Endothelial cell of hepatic sinusoid (primary cell): ENCODE measurements at regions not wholly inside any gene's neighbourhood (a gene's known extent, or its start where the extent isn't known, plus 50 kb on each side); places are given as distances from the start of the nearest gene placed in this dataset.
"Not testable (repeated sequence)": the region's sequence is repeated elsewhere in the genome, so short reads cannot be mapped to it uniquely, and the experiment has no call there.

ENCODE experiments used
- in situ Hi-C: cut with HindIII; loops from 2 replicates; pipeline ENCODE4 v1.10.0; 2017; ENCODE audit warnings: low sequenced_read_pairs

GRCh38 chr15:31647337-31647826 is 320.7 kb downstream of the KLF13 start:
- in situ Hi-C loops: not testable (repeated sequence)

- in situ Hi-C loops: not testable (repeated sequence)
Measured at GRCh38 chr15:31649634-31650033, 323.0 kb downstream of the KLF13 start.

DNA sequence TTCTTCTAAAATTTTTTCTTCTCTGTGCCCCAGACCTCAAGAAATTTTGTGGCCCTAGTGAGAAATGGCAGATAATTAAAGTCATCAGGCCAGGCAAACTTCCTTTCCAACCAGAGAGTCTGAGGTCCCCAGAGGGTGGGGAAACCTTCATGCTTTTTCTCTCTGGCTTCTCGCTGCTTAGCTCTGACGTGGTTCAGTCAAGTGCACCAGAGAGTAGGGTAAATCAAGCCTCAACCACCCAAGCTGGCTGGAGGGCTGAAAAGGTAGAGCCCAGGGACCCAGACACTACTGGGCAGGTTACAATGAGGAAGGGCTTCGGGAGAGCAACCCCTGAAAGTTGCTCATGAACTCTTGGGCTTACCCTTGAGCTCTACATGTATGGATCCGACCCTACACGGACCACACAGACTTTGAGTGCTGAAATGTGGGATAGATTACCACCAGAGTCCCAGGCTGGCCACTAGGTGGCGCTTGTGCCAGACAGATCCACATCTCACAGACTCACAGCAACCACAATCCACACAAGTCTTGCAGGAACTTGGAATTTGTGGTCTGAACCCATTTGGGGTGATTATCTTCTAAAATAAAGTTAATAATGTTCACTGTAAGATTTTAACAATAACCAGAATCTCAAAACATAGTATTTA is 323.5 kb downstream of the KLF13 start:
- in situ Hi-C loops: not testable (repeated sequence)

DNA sequence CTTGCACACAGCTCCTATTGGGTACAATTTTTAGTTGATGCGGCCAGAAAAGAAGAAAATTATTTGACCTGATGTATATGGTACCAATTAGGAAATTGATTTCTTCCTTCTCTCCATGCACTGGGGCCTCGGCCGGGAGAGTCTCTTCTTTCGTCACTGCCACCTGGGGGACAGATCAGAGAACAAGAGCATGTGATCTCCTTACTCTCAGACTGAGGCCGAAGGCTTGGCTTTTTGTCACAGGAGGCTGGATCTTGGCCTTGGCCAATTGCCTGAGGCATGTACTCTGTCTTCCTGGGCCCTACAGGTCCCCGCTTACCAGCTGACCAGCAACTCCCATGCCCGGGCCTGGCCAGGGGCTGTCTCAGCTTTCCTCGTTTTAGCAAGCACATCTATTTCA is 330.3 kb downstream of the KLF13 start:
- in situ Hi-C loops: not testable (repeated sequence)

DNA sequence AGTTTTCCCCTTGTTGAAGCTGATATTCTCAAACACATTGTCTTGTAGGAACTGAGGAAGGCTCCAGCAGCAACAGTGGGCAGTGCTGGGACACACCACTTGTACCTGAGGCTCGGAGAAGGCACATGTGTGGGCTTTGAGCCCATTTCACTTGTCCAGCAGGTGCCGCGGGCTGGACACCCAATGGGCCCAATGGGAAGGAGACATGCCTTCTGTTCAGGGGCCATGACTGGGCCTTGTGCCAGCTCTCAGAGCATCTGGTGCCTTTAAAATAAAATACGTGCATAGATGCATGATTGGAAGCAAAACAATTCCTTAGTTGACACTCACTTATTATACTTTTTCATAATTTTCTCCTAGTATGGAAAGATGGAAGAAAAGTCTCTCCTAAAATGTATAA is 334.2 kb downstream of the KLF13 start:
- in situ Hi-C loops: no loop called here

DNA sequence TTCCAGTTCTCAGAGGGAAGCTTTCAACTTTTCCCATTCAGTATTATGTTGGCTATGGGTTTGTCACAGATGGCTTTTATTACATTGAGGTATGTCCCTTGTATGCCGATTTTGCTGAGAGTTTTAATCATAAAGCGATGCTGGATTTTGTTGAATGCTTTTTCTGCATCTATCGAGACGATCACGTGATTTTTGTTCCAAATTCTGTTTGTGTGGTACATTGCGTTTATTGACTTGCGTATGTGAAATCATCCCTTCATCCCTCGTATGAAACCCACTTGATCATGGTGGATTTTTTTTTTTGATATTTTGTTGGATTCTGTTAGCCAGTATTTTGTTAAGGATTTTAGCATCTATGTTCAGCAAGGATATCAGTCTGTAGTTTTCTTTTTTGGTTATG is 339.1 kb downstream of the KLF13 start:
- in situ Hi-C loops: not testable (repeated sequence)

GRCh38 chr15:31669158-31669908 is 342.7 kb downstream of the KLF13 start:
- in situ Hi-C loops: not testable (repeated sequence)

DNA sequence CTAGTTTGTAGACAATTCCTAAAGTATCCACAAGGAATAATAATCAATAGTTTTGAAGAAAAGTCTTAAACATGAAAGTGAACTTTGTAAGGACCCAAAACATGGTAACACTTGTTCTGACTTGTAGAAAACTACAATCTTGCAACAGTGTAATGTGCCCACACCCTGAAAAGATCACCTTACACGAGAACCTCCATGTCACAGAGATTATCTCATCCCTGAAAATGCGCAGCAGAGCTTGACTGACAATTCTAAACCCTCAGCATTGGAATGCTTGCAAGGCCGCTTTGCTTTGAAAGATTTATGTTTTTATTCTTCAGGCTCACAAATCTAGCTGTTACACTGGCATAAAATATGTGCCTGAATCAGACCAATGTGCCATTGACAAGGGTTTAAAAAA is 346.6 kb downstream of the KLF13 start:
- in situ Hi-C loops: not testable (repeated sequence)

- in situ Hi-C loops: not testable (repeated sequence)
Measured at GRCh38 chr15:31681529-31682259, 348.6 kb upstream of the CHRNA7 start.

DNA sequence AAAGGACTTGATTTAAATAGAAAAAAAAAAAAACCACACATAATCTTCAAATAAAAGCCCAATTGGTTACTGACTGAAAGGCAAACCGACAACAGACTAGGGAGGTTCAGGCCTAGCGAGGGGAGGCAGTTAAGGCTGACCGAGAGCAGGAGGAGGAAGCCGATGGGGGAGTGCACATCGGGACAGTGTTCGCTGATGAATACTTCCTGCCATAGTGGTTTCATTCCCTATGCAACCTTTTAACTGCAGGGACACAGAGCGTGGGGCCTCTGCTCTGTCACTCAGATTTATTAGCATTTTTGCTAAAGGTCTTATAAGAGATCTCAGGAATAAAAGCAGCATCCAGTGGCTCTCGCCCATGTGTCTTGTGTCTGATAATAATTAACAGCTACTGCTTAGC is 343.2 kb upstream of the CHRNA7 start:
- in situ Hi-C loops: not testable (repeated sequence)

GRCh38 chr15:31696509-31696908 is 333.8 kb upstream of the CHRNA7 start:
- in situ Hi-C loops: not testable (repeated sequence)

DNA sequence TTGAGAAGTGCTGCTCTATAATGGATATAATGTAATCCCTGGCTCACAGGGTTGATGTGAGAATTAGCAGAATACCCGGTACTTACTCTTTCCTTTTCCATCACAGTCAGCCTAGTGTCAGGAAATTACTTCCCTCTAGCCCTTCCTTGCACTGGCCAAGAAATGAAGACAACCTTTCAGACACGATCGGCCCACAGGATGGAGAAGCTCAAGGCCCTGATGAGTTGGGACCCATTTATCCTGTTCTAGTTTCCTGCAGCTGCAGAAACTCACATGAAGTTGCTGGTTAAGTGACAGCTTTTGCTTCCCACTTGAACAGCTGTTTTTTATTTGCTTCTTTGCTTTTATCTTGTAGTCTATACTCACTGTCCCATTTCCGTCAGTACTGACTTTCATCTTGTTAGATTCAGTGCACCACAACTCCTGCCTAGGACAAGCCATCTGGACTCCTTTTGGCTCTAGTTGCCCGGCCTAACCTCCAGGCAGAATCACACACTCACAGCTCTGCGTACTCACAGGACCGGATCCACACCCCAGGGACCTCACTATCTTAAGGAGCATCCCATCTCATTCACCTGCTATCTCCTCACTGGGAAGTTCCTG is 325.1 kb upstream of the CHRNA7 start:
- in situ Hi-C loops: not testable (repeated sequence)

- in situ Hi-C loops: not testable (repeated sequence)
Measured at GRCh38 chr15:31707944-31708702, 322.2 kb upstream of the CHRNA7 start.

DNA sequence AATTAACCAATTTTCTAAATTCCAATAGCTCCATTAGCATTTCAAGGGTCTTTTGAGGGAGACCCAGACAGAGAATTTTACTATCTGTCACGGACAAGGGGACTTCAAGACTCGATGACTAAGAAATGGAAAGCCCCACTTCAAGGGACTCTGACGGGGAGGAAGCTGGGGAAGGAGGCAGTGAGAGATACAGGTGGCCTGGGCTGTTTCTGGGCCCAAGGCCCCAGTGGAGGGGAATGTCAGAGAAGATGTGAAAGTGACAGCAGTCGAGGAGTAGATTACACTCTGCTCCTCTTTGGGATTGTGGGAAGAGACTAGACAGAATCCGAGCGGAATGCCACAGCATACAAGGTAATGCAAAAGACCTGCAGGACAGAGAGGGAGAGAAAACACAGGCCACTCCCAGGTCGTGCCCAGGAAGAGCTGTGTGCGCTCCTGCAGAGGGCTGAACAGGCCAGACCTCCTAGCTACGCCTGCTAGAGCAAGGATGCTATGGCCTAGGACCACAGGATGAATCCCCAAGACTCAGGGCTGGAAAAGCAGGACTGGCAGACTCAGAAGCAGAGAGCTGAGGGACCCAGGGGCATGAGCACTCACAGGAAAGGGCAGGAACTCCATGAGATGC is 321.5 kb upstream of the CHRNA7 start:
- in situ Hi-C loops: not testable (repeated sequence)

- in situ Hi-C loops: not testable (repeated sequence)
Measured at GRCh38 chr15:31709479-31709878, 320.8 kb upstream of the CHRNA7 start.

GRCh38 chr15:31710806-31711205 is 319.5 kb upstream of the CHRNA7 start:
- in situ Hi-C loops: not testable (repeated sequence)

DNA sequence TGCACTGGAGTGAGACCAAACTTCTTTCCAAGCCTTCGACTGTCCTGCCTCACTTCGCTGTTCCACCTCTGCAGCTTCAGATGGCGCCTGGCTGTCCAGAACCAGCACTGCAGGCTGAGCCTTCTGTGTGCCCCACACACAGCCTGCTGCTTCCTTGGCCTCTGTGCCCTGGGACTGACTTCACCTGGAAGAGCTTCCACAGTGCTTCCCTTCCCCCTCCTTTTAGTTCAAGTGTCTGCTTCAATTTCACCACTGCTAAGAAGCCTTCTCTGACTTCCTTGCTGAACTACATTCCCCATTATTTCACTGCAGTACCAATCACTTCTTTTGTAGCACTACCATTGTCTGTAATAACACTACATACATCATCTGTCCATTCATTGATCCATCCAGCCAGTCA is 315.1 kb upstream of the CHRNA7 start:
- in situ Hi-C loops: not testable (repeated sequence)

GRCh38 chr15:31718625-31719024 is 311.7 kb upstream of the CHRNA7 start:
- in situ Hi-C loops: not testable (repeated sequence)

DNA sequence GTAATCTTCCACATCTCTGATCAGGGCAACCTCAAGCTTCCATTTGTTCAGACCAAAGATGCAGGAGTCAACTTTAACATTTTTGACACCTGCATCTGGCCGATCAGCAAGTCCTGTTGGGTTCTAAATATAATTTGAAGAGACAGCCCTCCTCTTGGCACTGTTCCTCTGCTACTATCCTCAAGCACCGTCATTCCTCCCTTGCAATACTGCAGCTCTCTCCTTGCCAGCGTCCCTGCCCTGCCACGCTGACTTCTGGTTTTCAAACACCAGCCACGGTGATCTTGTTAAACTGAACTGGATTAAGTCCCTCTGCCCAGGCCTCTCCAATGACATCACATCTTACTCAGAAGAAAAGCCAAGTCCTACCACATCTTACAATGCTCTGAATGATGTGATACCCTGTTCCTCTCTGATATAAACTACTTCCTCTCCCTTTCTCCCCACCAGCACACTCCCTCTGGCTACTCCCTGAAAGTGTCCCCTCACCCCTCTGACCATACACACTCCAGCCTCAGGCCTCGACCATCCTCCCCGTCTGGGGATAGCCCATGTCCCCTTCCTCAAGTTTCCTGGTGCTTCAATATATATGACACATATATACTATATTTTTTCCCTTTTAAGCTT is 310.8 kb upstream of the CHRNA7 start:
- in situ Hi-C loops: not testable (repeated sequence)

DNA sequence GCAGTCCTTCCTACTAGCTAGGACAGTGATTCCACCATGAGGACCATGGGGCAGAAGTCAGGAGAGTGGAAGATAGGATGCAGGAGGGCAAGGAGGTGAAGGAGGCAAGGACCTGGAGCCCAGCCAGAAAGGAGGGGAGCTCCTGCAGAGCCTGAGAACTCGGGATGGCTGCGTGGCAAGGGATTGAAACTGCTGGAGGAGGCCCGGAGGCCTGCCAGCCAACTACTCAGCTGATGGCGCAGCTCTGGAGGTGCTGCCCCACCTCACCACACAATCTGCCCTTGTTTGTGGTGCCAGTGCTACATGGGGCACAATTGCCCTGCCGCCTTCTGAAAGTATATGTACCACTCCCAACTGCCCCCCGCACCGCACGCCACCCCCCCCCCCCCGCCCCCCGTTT is 307.3 kb upstream of the CHRNA7 start:
- in situ Hi-C loops: not testable (repeated sequence)
